Glutamatergic neuron (in vitro differentiated cells): ENCODE measurements at regions not wholly inside any gene's neighbourhood (a gene's known extent, or its start where the extent isn't known, plus 50 kb on each side); places are given as distances from the start of the nearest gene placed in this dataset.

Experiments used
- DNase-seq: peaks from one replicate; pipeline ENCODE4 v3.0.0; 2022
- H3K27ac Mint-ChIP-seq: one replicate; pipeline ENCODE4 v1.8.0; 2020; ENCODE audit warnings: mild to moderate bottlenecking, mixed read lengths, inconsistent platforms; ENCODE audit not compliant: unreplicated experiment
- H3K27me3 Mint-ChIP-seq: one replicate; pipeline ENCODE4 v1.8.0; 2020; ENCODE audit warnings: mild to moderate bottlenecking, moderate library complexity, mixed read lengths, inconsistent platforms; ENCODE audit not compliant: unreplicated experiment
- H3K36me3 Mint-ChIP-seq: one replicate; pipeline ENCODE4 v1.8.0; 2020; ENCODE audit warnings: mild to moderate bottlenecking, mixed read lengths, inconsistent platforms; ENCODE audit not compliant: unreplicated experiment
- H3K4me1 Mint-ChIP-seq: one replicate; pipeline ENCODE4 v1.8.0; 2020; ENCODE audit warnings: mild to moderate bottlenecking, low read depth, mixed read lengths, inconsistent platforms; ENCODE audit not compliant: unreplicated experiment
- H3K4me3 Mint-ChIP-seq: one replicate; pipeline ENCODE4 v1.8.0; 2020; ENCODE audit warnings: mild to moderate bottlenecking, mixed read lengths, inconsistent platforms; ENCODE audit not compliant: unreplicated experiment
- H3K9me3 Mint-ChIP-seq: one replicate; pipeline ENCODE4 v1.8.0; 2020; ENCODE audit warnings: mild to moderate bottlenecking, moderate library complexity, mixed read lengths, inconsistent platforms; ENCODE audit not compliant: unreplicated experiment
- CTCF ChIP-seq: fragments of 200-600 bp; sonication (generic); IDR thresholded peaks from one replicate; pipeline ENCODE4 v1.5.0; 2021; ENCODE audit not compliant: partially characterized antibody, unreplicated experiment

- no peak overlapping the region for H3K27ac Mint-ChIP-seq
- H3K4me1 Mint-ChIP-seq: no peaks in the 10 kb centered on the region
- peaks cover 4% of the 10 kb centered on the region for H3K27me3 Mint-ChIP-seq
- no peak for DNase-seq
- no peak for TF ChIP-seq CTCF
- no peak overlapping the region for H3K4me3 Mint-ChIP-seq
- no peaks in the 10 kb centered on the region for H3K9me3 Mint-ChIP-seq
- no peaks in the 10 kb centered on the region for H3K36me3 Mint-ChIP-seq
These were observed 237.0 kb upstream of the SLC14A2 start for GRCh38 chr18:45378308-45378707.

- Mint-ChIP-seq H3K36me3 (no peaks in the 10 kb centered on the region), H3K27me3 (peaks cover 4% of the 10 kb centered on the region), H3K4me1 (no peaks in the 10 kb centered on the region), H3K27ac (no peak overlapping the region), H3K9me3 (no peaks in the 10 kb centered on the region), H3K4me3 (no peak overlapping the region)
- DNase-seq: no peak
- no peak for TF ChIP-seq CTCF
These were observed 236.3 kb upstream of the SLC14A2 start for GRCh38 chr18:45378933-45379332.

GRCh38 chr18:45379903-45380302 is 235.4 kb upstream of the SLC14A2 start:
- no peak for TF ChIP-seq CTCF
- no peak for DNase-seq
- no peak overlapping the region for H3K27ac Mint-ChIP-seq
- peaks cover 4% of the 10 kb centered on the region for H3K27me3 Mint-ChIP-seq
- H3K4me3 Mint-ChIP-seq: no peak overlapping the region
- H3K9me3 Mint-ChIP-seq: no peaks in the 10 kb centered on the region
- no peaks in the 10 kb centered on the region for H3K36me3 Mint-ChIP-seq
- H3K4me1 Mint-ChIP-seq: peaks cover 4% of the 10 kb centered on the region

- TF ChIP-seq CTCF: no peak
These were observed 234.0 kb upstream of the SLC14A2 start for GRCh38 chr18:45381282-45381681.

GRCh38 chr18:45383228-45383627 is 232.0 kb upstream of the SLC14A2 start:
- no peak overlapping the region for H3K27ac Mint-ChIP-seq
- peaks cover 6% of the 10 kb centered on the region for H3K4me1 Mint-ChIP-seq
- H3K27me3 Mint-ChIP-seq: no peaks in the 10 kb centered on the region
- no peaks in the 10 kb centered on the region for H3K9me3 Mint-ChIP-seq
- no peak for TF ChIP-seq CTCF
- H3K36me3 Mint-ChIP-seq: no peaks in the 10 kb centered on the region
- H3K4me3 Mint-ChIP-seq: no peak overlapping the region
- no peak for DNase-seq

More at GRCh38 chr18:45381282-45381681, 234.0 kb upstream of the SLC14A2 start:
- no peak for DNase-seq
- Mint-ChIP-seq H3K36me3 (no peaks in the 10 kb centered on the region), H3K27me3 (no peaks in the 10 kb centered on the region), H3K4me1 (peaks cover 6% of the 10 kb centered on the region), H3K4me3 (no peak overlapping the region), H3K9me3 (no peaks in the 10 kb centered on the region), H3K27ac (no peak overlapping the region)
